ENCODE measurements at regions not wholly inside any gene's neighbourhood (a gene's known extent, or its start where the extent isn't known, plus 50 kb on each side); places are given as distances from the start of the nearest gene placed in this dataset.

GRCh38 chr5:82413302-82414040 is 135.3 kb upstream of the RPS23 start:
- peaks cover 0 to 6% (median 0%) of the 10 kb centered on the region in 5 donors for H3K27me3 Mint-ChIP-seq
- CTCF ChIA-PET, result no interaction called here
- Histone ChIP-seq H3K36me3 (ENCODE audit: control insufficient read depth in 2 of 3, insufficient read depth in 3 of 3, low read length in 3 of 3) (no peaks in the 10 kb centered on the region), H3K27ac (ENCODE audit: low read depth, low read length) (no peak overlapping the region), H3K27me3 (ENCODE audit: control insufficient read depth in 2 of 2, insufficient read depth in 2 of 2, low read length in 2 of 2) (no peaks in the 10 kb centered on the region), H3K4me3 (ENCODE audit: low read length) (no peak overlapping the region), H3K9me3 (ENCODE audit: control insufficient read depth in 2 of 3, low read length in 3 of 3) (no peaks in the 10 kb centered on the region), H3K4me1 (ENCODE audit: control insufficient read depth in 2 of 2, insufficient read depth in 2 of 2, low read length in 2 of 2) (no peaks in the 10 kb centered on the region)
- no peaks in the 10 kb centered on the region for H3K4me1 Mint-ChIP-seq
- intact Hi-C loops (cut with micrococcal nuclease), result no loop called here
- peaks cover 0 to 2% (median 0%) of the 10 kb centered on the region in 11 donors for H3K9me3 Mint-ChIP-seq
- POLR2A ChIA-PET, result no interaction called here
- H3K27ac Mint-ChIP-seq, result no peak overlapping the region
- DNase-seq (no peak), ATAC-seq (no peak)
- H3K36me3 Mint-ChIP-seq, result peaks cover 0 to 2% (median 0%) of the 10 kb centered on the region in 5 donors
- no peak overlapping the region for H3K4me3 Mint-ChIP-seq

DNA sequence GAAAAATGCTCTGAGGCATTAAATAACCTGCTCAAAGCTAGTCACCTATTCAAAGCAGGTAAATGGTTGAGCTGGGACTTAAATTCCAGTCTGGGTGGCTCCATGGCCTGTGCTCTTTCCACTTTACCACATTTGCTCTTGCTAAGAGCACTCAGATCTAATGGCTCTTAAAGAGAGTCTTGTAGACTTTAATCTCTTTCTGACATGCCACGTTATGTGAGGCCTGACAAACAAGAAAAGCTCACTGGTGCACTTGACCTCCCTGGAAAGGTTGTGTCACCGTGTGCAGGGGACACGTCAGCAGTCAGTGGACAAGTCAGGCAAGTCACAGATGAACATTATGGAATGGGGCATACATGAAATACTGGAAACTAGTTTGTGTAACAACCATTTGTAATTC is 129.9 kb upstream of the RPS23 start:
- H3K36me3 Mint-ChIP-seq, result peaks cover 0 to 7% (median 0%) of the 10 kb centered on the region in 5 donors
- ATAC-seq (no peak), DNase-seq (no peak)
- Histone ChIP-seq H3K4me3 (ENCODE audit: low read length) (no peak overlapping the region), H3K27me3 (ENCODE audit: control insufficient read depth in 2 of 2, insufficient read depth in 2 of 2, low read length in 2 of 2) (no peaks in the 10 kb centered on the region), H3K27ac (ENCODE audit: low read depth, low read length) (no peak overlapping the region), H3K4me1 (ENCODE audit: control insufficient read depth in 2 of 2, insufficient read depth in 2 of 2, low read length in 2 of 2) (no peaks in the 10 kb centered on the region), H3K36me3 (ENCODE audit: control insufficient read depth in 2 of 3, insufficient read depth in 3 of 3, low read length in 3 of 3) (no peaks in the 10 kb centered on the region), H3K9me3 (ENCODE audit: control insufficient read depth in 2 of 3, low read length in 3 of 3) (peaks cover 0 to 4% (median 0%) of the 10 kb centered on the region in 3 experiments)
- peaks cover 0 to 3% (median 0%) of the 10 kb centered on the region in 5 donors for H3K27me3 Mint-ChIP-seq
- ChIA-PET POLR2A (no interaction called here), CTCF (no interaction called here)
- H3K9me3 Mint-ChIP-seq, result peaks cover 0 to 18% (median 0%) of the 10 kb centered on the region in 11 donors
- no peak overlapping the region for H3K4me3 Mint-ChIP-seq
- no peak overlapping the region for H3K27ac Mint-ChIP-seq
- no peaks in the 10 kb centered on the region for H3K4me1 Mint-ChIP-seq
- intact Hi-C loops (cut with micrococcal nuclease), result no loop called here

DNA sequence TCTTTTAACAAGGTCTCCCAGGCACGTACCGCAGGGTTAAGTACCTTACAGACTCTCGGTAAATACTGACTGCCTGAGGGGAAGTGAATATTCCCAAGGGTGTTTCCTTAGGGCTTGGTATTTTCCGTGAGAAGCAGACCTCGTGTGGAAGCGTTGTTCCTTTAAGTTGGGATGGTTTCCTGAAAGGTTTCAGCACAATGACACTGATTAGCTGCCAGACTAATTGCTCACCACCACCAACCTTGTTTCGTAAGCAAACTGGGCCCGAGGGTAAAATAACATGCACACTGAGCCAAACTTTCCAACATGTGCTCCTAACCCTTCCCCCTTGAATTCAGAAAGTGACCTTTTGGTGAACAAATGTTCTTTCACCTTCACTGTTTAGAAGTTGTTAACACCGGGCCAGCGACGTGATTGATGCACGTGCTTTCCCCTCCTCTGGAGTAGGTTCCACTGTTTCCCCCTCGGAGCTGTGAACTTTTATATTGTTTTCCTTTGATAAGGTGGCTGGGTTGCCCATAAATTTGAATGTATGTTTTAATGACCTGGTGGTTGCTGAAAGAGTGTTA is 128.1 kb upstream of the RPS23 start:
- Histone ChIP-seq H3K27ac (ENCODE audit: low read depth, low read length) (no peak overlapping the region), H3K9me3 (ENCODE audit: control insufficient read depth in 2 of 3, low read length in 3 of 3) (peaks cover 0 to 4% (median 0%) of the 10 kb centered on the region in 3 experiments), H3K4me3 (ENCODE audit: low read length) (no peak overlapping the region), H3K4me1 (ENCODE audit: control insufficient read depth in 2 of 2, insufficient read depth in 2 of 2, low read length in 2 of 2) (no peaks in the 10 kb centered on the region), H3K27me3 (ENCODE audit: control insufficient read depth in 2 of 2, insufficient read depth in 2 of 2, low read length in 2 of 2) (no peaks in the 10 kb centered on the region), H3K36me3 (ENCODE audit: control insufficient read depth in 2 of 3, insufficient read depth in 3 of 3, low read length in 3 of 3) (no peaks in the 10 kb centered on the region)
- H3K27me3 Mint-ChIP-seq, result no peaks in the 10 kb centered on the region
- peaks cover 0 to 9% (median 0%) of the 10 kb centered on the region in 5 donors for H3K36me3 Mint-ChIP-seq
- H3K4me1 Mint-ChIP-seq, result no peaks in the 10 kb centered on the region
- DNase-seq (no peak), ATAC-seq (no peak)
- POLR2A ChIA-PET, result no interaction called here
- no peak overlapping the region for H3K27ac Mint-ChIP-seq
- H3K4me3 Mint-ChIP-seq, result no peak overlapping the region
- CTCF ChIA-PET, result no interaction called here
- peaks cover 0 to 18% (median 0%) of the 10 kb centered on the region in 11 donors for H3K9me3 Mint-ChIP-seq
- intact Hi-C loops (cut with micrococcal nuclease), result no loop called here

GRCh38 chr5:82405618-82406204 is 127.6 kb upstream of the RPS23 start:
- intact Hi-C loops (cut with micrococcal nuclease), result no loop called here
- H3K4me1 ChIP-seq (ENCODE audit: control insufficient read depth in 2 of 2, insufficient read depth in 2 of 2, low read length in 2 of 2), result no peaks in the 10 kb centered on the region
- CTCF ChIA-PET, result no interaction called here
- no peaks in the 10 kb centered on the region for H3K36me3 ChIP-seq (ENCODE audit: control insufficient read depth in 2 of 3, insufficient read depth in 3 of 3, low read length in 3 of 3)
- no peak overlapping the region for H3K27ac ChIP-seq (ENCODE audit: low read depth, low read length)
- H3K4me3 ChIP-seq (ENCODE audit: low read length), result no peak overlapping the region
- DNase-seq, result no peak
- H3K27me3 ChIP-seq (ENCODE audit: control insufficient read depth in 2 of 2, insufficient read depth in 2 of 2, low read length in 2 of 2), result no peaks in the 10 kb centered on the region
- H3K9me3 Mint-ChIP-seq, result peaks cover 0 to 18% (median 0%) of the 10 kb centered on the region in 11 donors
- H3K4me3 Mint-ChIP-seq, result no peak overlapping the region
- H3K27me3 Mint-ChIP-seq, result no peaks in the 10 kb centered on the region
- peaks cover 0 to 4% (median 0%) of the 10 kb centered on the region in 3 experiments for H3K9me3 ChIP-seq (ENCODE audit: control insufficient read depth in 2 of 3, low read length in 3 of 3)
- H3K27ac Mint-ChIP-seq, result no peak overlapping the region
- H3K36me3 Mint-ChIP-seq, result peaks cover 0 to 9% (median 0%) of the 10 kb centered on the region in 5 donors
- no peaks in the 10 kb centered on the region for H3K4me1 Mint-ChIP-seq
- no peak for ATAC-seq
- POLR2A ChIA-PET, result no interaction called here

- Histone ChIP-seq H3K9me3 (ENCODE audit: control insufficient read depth in 2 of 3, low read length in 3 of 3) (peaks cover 0 to 4% (median 0%) of the 10 kb centered on the region in 3 experiments), H3K27me3 (ENCODE audit: control insufficient read depth in 2 of 2, insufficient read depth in 2 of 2, low read length in 2 of 2) (no peaks in the 10 kb centered on the region), H3K4me1 (ENCODE audit: control insufficient read depth in 2 of 2, insufficient read depth in 2 of 2, low read length in 2 of 2) (no peaks in the 10 kb centered on the region), H3K36me3 (ENCODE audit: control insufficient read depth in 2 of 3, insufficient read depth in 3 of 3, low read length in 3 of 3) (no peaks in the 10 kb centered on the region), H3K27ac (ENCODE audit: low read depth, low read length) (no peak overlapping the region), H3K4me3 (ENCODE audit: low read length) (no peak overlapping the region)
- POLR2A ChIA-PET, result no interaction called here
- CTCF ChIA-PET, result no interaction called here
- Mint-ChIP-seq H3K27me3 (no peaks in the 10 kb centered on the region), H3K27ac (no peak overlapping the region), H3K4me1 (no peaks in the 10 kb centered on the region), H3K36me3 (peaks cover 0 to 9% (median 0%) of the 10 kb centered on the region in 5 donors), H3K4me3 (no peak overlapping the region), H3K9me3 (peaks cover 0 to 18% (median 0%) of the 10 kb centered on the region in 11 donors)
- DNase-seq, result no peak
- ATAC-seq, result no peak
- intact Hi-C loops (cut with micrococcal nuclease), result no loop called here
Observed at GRCh38 chr5:82405161-82405560, 127.0 kb upstream of the RPS23 start.

- Histone ChIP-seq H3K27ac (ENCODE audit: low read depth, low read length) (no peak overlapping the region), H3K36me3 (ENCODE audit: control insufficient read depth in 2 of 3, insufficient read depth in 3 of 3, low read length in 3 of 3) (no peaks in the 10 kb centered on the region), H3K27me3 (ENCODE audit: control insufficient read depth in 2 of 2, insufficient read depth in 2 of 2, low read length in 2 of 2) (no peaks in the 10 kb centered on the region), H3K9me3 (ENCODE audit: control insufficient read depth in 2 of 3, low read length in 3 of 3) (peaks cover 0 to 4% (median 0%) of the 10 kb centered on the region in 3 experiments), H3K4me3 (ENCODE audit: low read length) (no peak overlapping the region), H3K4me1 (ENCODE audit: control insufficient read depth in 2 of 2, insufficient read depth in 2 of 2, low read length in 2 of 2) (no peaks in the 10 kb centered on the region)
- Mint-ChIP-seq H3K36me3 (peaks cover 0 to 9% (median 0%) of the 10 kb centered on the region in 5 donors), H3K27ac (no peak overlapping the region), H3K4me1 (no peaks in the 10 kb centered on the region), H3K9me3 (peaks cover 0 to 18% (median 4%) of the 10 kb centered on the region in 11 donors), H3K27me3 (peaks cover 0 to 4% (median 0%) of the 10 kb centered on the region in 5 donors), H3K4me3 (no peak overlapping the region)
- intact Hi-C loops (cut with micrococcal nuclease), result no loop called here
- ATAC-seq, result no peak
- POLR2A ChIA-PET, result no interaction called here
- CTCF ChIA-PET, result no interaction called here
- no peak for DNase-seq
Observed at GRCh38 chr5:82404382-82404945, 126.3 kb upstream of the RPS23 start.
